C1 segment of cervical spinal cord (tissue), 14 donors: ENCODE measurements at regions not wholly inside any gene's neighbourhood (a gene's known extent, or its start where the extent isn't known, plus 50 kb on each side); places are given as distances from the start of the nearest gene placed in this dataset.

Source experiments
- DNase-seq, 14 donors: peaks; one replicate each; lab custom pipeline; 2025; lab: John Stamatoyannopoulos, UW

DNA sequence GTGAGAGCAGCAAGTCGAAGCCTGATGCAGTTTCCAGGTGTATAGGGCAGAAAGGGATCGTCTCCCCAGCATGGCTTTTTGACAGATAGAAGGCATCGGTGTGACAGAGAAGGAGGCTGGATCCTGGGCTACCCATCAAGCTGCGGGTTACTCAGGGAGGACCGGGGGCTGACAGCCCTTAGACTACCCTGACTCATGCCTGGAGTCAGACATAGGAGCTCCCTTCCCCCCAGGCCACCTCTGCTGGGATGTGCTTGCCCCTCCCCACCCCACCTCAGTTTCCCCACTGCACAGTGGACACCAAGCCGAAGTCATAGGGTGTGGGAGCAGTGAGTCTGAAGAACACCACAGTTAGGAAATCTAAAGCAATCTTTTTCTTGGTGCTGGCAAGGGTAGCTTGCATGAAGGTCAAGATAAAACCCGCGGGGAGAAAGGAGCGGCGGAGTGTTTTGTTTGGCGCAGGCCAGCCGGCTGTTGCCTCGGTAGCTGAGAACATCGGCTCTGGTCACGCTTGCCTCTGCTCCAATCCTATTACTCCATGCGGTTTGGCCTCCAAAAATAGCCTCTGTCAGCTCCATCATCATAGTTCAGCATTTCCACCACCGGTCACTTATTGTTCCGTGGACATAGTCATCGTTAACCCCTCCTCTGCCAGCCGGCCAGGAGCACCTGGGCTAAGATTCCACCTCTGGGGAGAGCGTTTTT is 169.2 kb upstream of the GLI2 start:
- DNase-seq = peak in 1 of 14 donors; percentile 43

DNA sequence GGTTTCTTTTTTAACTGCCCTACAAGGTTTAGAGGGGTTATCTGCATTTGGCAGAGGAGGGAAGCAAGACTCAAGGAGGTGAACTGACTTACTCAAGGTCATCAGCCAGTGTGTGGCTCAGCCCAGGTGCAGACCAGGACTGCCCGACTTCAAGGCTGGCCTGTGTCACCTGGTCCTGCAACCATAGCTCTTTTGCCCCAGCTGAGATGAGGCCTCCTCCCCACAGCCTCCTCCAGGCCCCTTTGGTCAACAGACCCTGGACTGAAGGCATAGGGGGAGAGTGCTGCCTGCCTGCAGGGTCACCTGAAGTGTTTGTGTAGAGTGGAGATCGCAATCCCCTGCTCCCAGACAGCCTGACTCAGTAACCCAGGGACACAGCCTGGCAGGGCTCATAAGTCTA is 168.5 kb upstream of the GLI2 start:
- DNase-seq = no peak

GRCh38 chr2:120568089-120568974 is 167.3 kb upstream of the GLI2 start:
- DNase-seq = no peak

- DNase-seq = no peak
These were observed 166.7 kb upstream of the GLI2 start for GRCh38 chr2:120568975-120569268.

GRCh38 chr2:120570001-120570400 is 165.7 kb upstream of the GLI2 start:
- DNase-seq = no peak

DNA sequence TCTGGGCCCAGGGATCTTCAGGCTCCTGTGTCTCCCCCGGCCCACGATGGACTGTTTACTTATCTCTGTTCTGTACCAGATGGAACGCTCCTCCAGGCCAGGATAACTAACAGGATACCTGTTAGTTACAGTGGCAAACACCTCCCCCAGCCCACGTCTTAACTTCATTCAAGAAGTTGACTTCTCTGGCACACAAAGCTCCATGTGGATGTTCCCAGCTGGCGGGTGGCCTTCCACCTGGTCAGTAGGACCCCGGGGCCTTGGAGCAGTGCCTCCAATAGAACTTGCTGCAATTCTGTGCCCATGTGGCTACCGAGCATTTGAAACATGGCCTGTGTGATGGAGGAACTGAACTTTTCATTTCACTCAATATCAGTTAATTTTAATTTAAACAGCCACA is 165.1 kb upstream of the GLI2 start:
- no peak for DNase-seq

GRCh38 chr2:120571015-120571728 is 164.5 kb upstream of the GLI2 start:
- DNase-seq = no peak

GRCh38 chr2:120572226-120572625 is 163.4 kb upstream of the GLI2 start:
- DNase-seq = peak in 2 of 14 donors; percentile 20 to 25

DNA sequence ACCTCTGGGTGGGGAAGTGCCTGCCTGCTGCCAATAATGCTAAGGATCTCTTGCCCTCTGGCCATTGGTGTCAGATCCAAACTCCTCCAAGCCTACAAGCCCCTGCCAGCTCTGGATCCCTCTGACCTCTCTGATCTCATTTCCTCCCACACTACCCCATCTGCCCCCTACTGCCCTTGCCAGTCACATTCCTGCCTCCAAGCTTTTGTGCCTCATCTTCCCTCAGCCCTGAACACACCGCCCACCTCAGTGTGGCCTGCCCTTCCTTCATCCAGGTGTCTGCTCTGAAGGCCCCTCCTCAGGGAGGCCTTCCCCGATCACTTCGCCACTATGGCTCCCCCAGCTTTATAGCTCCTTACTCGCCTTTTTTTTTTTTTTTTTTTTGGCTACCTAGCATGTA is 161.0 kb upstream of the GLI2 start:
- no peak for DNase-seq

DNA sequence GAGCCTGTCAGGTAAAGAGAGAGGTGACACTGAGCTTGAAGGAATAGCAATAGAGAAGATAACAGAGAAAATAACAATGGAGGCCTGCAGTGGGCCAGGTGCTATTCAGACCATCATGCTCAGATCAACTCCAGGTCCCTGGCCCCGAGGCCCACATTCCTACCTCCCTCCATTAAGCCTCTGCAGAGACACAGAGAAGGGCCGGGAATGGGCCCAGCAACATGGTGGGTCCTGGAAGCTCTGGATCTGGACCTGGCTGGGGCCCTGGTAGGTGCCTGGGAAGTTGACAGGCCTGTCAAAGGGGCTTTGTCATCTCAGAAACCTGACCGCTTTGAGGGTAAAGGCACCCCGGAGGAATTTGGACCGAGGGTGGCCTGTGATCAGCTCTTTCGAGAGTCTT is 159.7 kb upstream of the GLI2 start:
- DNase-seq = no peak

- DNase-seq = no peak
These were observed 158.9 kb upstream of the GLI2 start for GRCh38 chr2:120576509-120577474.

DNA sequence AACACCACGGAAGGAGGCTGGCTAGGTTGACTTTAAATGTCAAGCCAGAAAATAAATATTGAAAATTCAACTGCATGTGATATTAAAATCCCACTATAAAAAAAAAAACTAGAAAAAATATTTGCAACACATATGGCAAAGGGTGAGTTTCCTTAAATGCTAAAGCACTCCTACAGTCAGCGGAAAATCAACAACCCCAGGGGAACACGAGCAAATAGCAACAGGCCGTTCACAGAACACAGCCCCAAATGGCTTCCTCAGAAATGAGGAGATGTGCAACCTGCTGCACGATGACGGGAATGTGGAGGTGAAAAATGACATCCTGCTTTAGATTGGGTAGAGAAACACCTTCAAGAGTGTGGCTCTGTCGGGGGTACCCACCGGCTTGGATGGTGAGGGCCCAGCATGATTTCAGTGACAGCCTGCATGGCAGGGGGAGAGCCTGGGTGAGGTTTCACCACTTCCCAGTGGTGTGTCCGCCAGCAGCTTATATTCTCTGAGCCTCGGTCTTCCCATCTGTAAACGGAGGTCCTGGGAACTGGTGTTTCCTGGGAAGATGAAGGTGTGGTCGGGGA is 157.9 kb upstream of the GLI2 start:
- no peak for DNase-seq

GRCh38 chr2:120578576-120579352 is 156.9 kb upstream of the GLI2 start:
- DNase-seq = no peak

- no peak for DNase-seq
These were observed 155.6 kb upstream of the GLI2 start for GRCh38 chr2:120579916-120580685.

- DNase-seq = no peak
These were observed 155.0 kb upstream of the GLI2 start for GRCh38 chr2:120580709-120581108.

DNA sequence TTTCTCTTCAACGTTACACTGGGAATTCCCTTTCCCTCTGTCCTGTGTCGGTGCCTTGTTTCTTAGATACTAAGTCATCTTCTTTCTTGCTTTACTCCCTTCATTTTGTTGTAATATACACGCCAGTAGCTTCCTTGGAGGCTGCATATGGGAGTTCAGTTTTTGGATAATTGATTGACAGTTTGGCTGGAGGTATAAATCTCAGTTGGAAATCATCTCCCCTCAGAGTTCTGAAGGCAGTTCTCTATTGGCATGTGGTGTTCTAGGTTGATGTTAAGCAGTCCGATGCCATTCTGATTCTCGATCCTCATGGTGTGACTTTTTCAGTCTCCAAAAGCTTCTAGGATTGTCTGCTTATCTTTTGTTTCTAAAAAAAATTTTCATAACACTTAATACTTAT is 152.5 kb upstream of the GLI2 start:
- no peak for DNase-seq

DNA sequence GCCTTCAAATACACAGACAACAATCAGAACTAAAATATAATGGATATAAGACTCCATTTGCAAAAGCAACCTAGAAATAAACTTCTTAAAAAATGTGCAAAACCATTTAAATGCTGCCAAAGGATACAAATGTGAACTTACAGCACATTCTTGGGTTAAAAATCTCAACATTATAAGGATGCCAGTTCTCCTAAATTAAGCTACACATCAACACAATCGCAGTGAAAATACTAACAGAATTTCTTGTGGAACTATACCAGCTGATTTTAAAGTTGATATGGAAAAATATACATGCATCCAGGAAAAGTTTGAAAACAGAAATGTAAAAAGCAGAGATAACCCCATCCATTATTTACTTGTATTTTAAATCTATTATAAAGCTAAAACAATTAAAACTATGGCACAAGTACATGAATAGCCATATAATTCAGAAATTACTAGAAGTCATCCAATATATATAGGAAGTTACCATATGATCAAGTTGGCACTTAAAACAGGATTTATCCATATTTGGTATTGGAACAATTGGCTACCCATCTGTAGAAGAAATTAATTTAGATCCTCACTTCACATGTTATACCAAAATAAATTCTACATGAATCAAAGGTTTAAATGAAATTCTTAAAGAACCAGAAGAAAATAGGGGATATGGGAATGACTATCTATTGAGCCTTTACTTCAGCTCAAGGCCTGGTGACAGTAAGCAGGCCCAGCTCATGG is 151.7 kb upstream of the GLI2 start:
- no peak for DNase-seq

- no peak for DNase-seq
These were observed 149.0 kb upstream of the GLI2 start for GRCh38 chr2:120586507-120587278.
